ENCODE measurements at regions not wholly inside any gene's neighbourhood (a gene's known extent, or its start where the extent isn't known, plus 50 kb on each side); places are given as distances from the start of the nearest gene placed in this dataset.

DNA sequence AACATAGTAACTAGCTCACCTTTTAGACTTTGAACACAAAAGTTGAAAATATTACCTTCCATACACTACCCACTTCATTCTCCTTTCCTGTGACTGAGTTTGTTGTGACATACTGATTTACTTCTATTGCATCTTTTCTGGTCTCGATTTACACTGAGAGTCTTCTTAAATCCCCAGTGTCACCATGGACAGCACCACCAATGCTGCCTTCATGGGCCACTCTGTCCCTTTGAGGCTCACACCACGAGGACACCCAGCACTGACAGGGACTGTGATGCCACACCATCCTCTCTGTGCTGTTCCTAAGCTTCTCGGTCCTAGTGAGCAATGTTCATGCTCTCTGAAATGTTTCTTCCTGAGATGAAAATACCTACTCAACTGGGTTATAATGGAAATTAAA, 337.1 kb upstream of the IRAK1BP1 start:
- no peak for TF ChIP-seq POLR2A (IDR thresholded peaks at IDR 0.05; ENCODE audit: low read depth, low read length)
- no peak for TF ChIP-seq CEBPB (IDR thresholded peaks at IDR 0.05; ENCODE audit: low read depth, low read length)
- no peak for TF ChIP-seq MAZ (IDR thresholded peaks at IDR 0.05; ENCODE audit: borderline replicate concordance, low read depth, low read length)
- no peak for TF ChIP-seq MXI1 (IDR thresholded peaks at IDR 0.05; ENCODE audit: borderline replicate concordance, low read depth, low read length)
- no peak for TF ChIP-seq FOS (IDR thresholded peaks at IDR 0.05; ENCODE audit: low read depth, low read length)
- TF ChIP-seq, protein P1, sequence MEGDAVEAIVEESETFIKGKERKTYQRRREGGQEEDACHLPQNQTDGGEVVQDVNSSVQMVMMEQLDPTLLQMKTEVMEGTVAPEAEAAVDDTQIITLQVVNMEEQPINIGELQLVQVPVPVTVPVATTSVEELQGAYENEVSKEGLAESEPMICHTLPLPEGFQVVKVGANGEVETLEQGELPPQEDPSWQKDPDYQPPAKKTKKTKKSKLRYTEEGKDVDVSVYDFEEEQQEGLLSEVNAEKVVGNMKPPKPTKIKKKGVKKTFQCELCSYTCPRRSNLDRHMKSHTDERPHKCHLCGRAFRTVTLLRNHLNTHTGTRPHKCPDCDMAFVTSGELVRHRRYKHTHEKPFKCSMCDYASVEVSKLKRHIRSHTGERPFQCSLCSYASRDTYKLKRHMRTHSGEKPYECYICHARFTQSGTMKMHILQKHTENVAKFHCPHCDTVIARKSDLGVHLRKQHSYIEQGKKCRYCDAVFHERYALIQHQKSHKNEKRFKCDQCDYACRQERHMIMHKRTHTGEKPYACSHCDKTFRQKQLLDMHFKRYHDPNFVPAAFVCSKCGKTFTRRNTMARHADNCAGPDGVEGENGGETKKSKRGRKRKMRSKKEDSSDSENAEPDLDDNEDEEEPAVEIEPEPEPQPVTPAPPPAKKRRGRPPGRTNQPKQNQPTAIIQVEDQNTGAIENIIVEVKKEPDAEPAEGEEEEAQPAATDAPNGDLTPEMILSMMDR (conservative IDR thresholded peaks at IDR 0.05; ENCODE audit: low read depth, low read length) = no peak
- no peak for TF ChIP-seq SMC3 (IDR thresholded peaks at IDR 0.05; ENCODE audit: low read depth, low read length)
- TF ChIP-seq, protein P2, sequence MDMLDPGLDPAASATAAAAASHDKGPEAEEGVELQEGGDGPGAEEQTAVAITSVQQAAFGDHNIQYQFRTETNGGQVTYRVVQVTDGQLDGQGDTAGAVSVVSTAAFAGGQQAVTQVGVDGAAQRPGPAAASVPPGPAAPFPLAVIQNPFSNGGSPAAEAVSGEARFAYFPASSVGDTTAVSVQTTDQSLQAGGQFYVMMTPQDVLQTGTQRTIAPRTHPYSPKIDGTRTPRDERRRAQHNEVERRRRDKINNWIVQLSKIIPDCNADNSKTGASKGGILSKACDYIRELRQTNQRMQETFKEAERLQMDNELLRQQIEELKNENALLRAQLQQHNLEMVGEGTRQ (IDR thresholded peaks at IDR 0.05; ENCODE audit: low read depth, low read length) = no peak
- TF ChIP-seq CHD1 (IDR thresholded peaks at IDR 0.05; ENCODE audit: low read depth, low read length) = no peak
- TF ChIP-seq BHLHE40 (IDR thresholded peaks at IDR 0.05; ENCODE audit: low read depth, low read length) = no peak
- TF ChIP-seq RCOR1 (IDR thresholded peaks at IDR 0.05; ENCODE audit: insufficient replicate concordance, low read length) = no peak

Data from IMR-90 (cell line).